ENCODE measurements at regions not wholly inside any gene's neighbourhood (a gene's known extent, or its start where the extent isn't known, plus 50 kb on each side); places are given as distances from the start of the nearest gene placed in this dataset.

DNA sequence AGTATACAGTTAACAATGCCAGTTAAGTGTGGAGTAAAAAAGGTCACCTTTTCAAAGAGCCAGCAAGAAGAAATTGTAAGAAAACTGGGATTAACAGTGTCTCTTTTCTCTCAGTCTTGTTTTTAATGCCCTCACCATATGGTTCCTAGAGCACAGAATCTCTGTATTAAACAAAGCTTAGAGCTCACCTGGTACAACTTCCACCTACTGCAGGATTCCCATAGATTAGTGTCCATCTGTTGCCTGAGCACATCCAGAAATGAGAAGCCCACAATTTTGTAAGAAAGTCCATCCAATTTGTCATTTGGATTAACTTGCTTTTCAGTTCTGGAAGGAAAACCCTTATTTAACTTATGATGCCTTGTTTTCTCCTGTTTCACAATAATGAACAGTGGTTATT lies 1037.1 kb downstream of the STPG2 start:
- no peaks in the 10 kb centered on the region for H3K27me3 ChIP-seq (ENCODE audit: control insufficient read depth in 2 of 2, insufficient read depth in 2 of 2, low read length in 2 of 2)
- H3K9me1 ChIP-seq (replicated peaks; ENCODE audit: control insufficient read depth, extremely low read depth, insufficient read depth, low read length) = no peaks in the 10 kb centered on the region
- no TSS peak for BruUV-seq (replicated peaks)
- H3K36me3 ChIP-seq (ENCODE audit: control insufficient read depth in 2 of 2, extremely low read depth in 1 of 2, insufficient read depth in 2 of 2, low read length in 2 of 2) = no peaks in the 10 kb centered on the region
- intact Hi-C loops (cut with micrococcal nuclease) (no loop called here), dilution Hi-C loops (cut with MboI; ENCODE audit: extremely low pct_ligation_motif_present, low sequenced_read_pairs) (no loop called here)
- no peak overlapping the region for H3K27ac ChIP-seq (ENCODE audit: insufficient read depth, low read depth, low read length)
- H4K20me1 ChIP-seq (replicated peaks; ENCODE audit: control insufficient read depth, extremely low read depth, insufficient read depth, low read length) = no peaks in the 10 kb centered on the region
- no peak overlapping the region for H3K9ac ChIP-seq (replicated peaks; ENCODE audit: extremely low read depth, insufficient read depth, low read length)
- H3K4me3 ChIP-seq (replicated peaks in 1 of 3; ENCODE audit: insufficient read depth in 1 of 3, low read depth in 1 of 3, low read length in 3 of 3) = no peak overlapping the region
- H3K4me1 ChIP-seq (ENCODE audit: control insufficient read depth, extremely low read depth, insufficient read depth, low read length) = no peaks in the 10 kb centered on the region
- no peaks in the 10 kb centered on the region for H3K79me2 ChIP-seq (ENCODE audit: control insufficient read depth, insufficient read depth, low read length)
- TF ChIP-seq JUN (IDR thresholded peaks at IDR 0.05; ENCODE audit: borderline replicate concordance, insufficient read depth, insufficient read length, low read depth) (no peak), FOS (IDR thresholded peaks at IDR 0.05; ENCODE audit: borderline replicate concordance, insufficient read depth, low read length) (no peak), POLR2A (IDR thresholded peaks at IDR 0.05; ENCODE audit: low read depth, low read length) (no peak), POLR2AphosphoS5 (IDR thresholded peaks at IDR 0.05; ENCODE audit: insufficient read depth, low read depth, low read length) (no peak), MYC (IDR thresholded peaks at IDR 0.05; ENCODE audit: low read depth, low read length) (no peak), GATA2 (IDR thresholded peaks at IDR 0.05; ENCODE audit: insufficient read depth, insufficient read length, low read depth, low read length) (no peak), EZH2 (IDR thresholded peaks at IDR 0.05; ENCODE audit: borderline replicate concordance, low read depth, low read length, severe bottlenecking) (no peak)
- TF ChIP-seq, protein P1, sequence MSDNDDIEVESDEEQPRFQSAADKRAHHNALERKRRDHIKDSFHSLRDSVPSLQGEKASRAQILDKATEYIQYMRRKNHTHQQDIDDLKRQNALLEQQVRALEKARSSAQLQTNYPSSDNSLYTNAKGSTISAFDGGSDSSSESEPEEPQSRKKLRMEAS (IDR thresholded peaks at IDR 0.05; ENCODE audit: insufficient read depth, insufficient read length) = no peak
- TF ChIP-seq, protein P2, sequence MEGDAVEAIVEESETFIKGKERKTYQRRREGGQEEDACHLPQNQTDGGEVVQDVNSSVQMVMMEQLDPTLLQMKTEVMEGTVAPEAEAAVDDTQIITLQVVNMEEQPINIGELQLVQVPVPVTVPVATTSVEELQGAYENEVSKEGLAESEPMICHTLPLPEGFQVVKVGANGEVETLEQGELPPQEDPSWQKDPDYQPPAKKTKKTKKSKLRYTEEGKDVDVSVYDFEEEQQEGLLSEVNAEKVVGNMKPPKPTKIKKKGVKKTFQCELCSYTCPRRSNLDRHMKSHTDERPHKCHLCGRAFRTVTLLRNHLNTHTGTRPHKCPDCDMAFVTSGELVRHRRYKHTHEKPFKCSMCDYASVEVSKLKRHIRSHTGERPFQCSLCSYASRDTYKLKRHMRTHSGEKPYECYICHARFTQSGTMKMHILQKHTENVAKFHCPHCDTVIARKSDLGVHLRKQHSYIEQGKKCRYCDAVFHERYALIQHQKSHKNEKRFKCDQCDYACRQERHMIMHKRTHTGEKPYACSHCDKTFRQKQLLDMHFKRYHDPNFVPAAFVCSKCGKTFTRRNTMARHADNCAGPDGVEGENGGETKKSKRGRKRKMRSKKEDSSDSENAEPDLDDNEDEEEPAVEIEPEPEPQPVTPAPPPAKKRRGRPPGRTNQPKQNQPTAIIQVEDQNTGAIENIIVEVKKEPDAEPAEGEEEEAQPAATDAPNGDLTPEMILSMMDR (IDR thresholded peaks at IDR 0.05; ENCODE audit: extremely low read depth in 1 of 2, insufficient read depth in 1 of 2, low read depth in 1 of 2, low read length in 2 of 2) = no peak
- CTCF ChIA-PET = no interaction called here
- FAIRE-seq (no peak), DNase-seq (ENCODE audit: low read depth, low spot score) (no peak)
- H3K9me3 ChIP-seq (replicated peaks; ENCODE audit: control insufficient read depth, insufficient read depth, low read length) = no peaks in the 10 kb centered on the region
- H3K4me2 ChIP-seq (ENCODE audit: insufficient read depth, low read length) = no peak overlapping the region
- POLR2A ChIA-PET = no interaction called here
- no peak overlapping the region for H2AFZ ChIP-seq (ENCODE audit: low read depth, low read length)
